Neuronal stem cell (in vitro differentiated cells): ENCODE measurements at regions not wholly inside any gene's neighbourhood (a gene's known extent, or its start where the extent isn't known, plus 50 kb on each side); places are given as distances from the start of the nearest gene placed in this dataset.

Experiments
- DNase-seq: peaks from one replicate; pipeline ENCODE4 v3.0.0-alpha.2; 2013; ENCODE audit warnings: low spot score
- H2AFZ ChIP-seq: one replicate; pipeline ENCODE4 v1.6.1; 2013; ENCODE audit warnings: mild to moderate bottlenecking, low read length, inconsistent platforms
- H2AK5ac ChIP-seq: 2 replicates; pipeline ENCODE4 v1.6.1; 2013; ENCODE audit warnings: low read depth, mild to moderate bottlenecking, inconsistent platforms, low read length, moderate library complexity, mixed read lengths
- H2BK120ac ChIP-seq: 2 replicates; pipeline ENCODE4 v1.6.1; 2013; ENCODE audit warnings: low read depth, mild to moderate bottlenecking, inconsistent platforms, low read length, moderate library complexity, mixed read lengths
- H2BK12ac ChIP-seq: one replicate; pipeline ENCODE4 v1.6.1; 2013; ENCODE audit warnings: low read length, inconsistent platforms
- H2BK15ac ChIP-seq: 2 replicates; pipeline ENCODE4 v1.6.1; 2013; ENCODE audit warnings: mild to moderate bottlenecking, low read length, inconsistent platforms, mixed read lengths
- H2BK5ac ChIP-seq: one replicate; pipeline ENCODE4 v1.6.1; 2013; ENCODE audit warnings: inconsistent platforms, mild to moderate bottlenecking, low read length, moderate library complexity
- H3K14ac ChIP-seq: one replicate; pipeline ENCODE4 v1.6.1; 2013; ENCODE audit warnings: low read length, inconsistent platforms
- H3K18ac ChIP-seq: 2 replicates; pipeline ENCODE4 v1.6.1; 2013; ENCODE audit warnings: low read length, inconsistent platforms
- H3K23ac ChIP-seq: 2 replicates; pipeline ENCODE4 v1.6.1; 2013; ENCODE audit warnings: low read depth, mild to moderate bottlenecking, mixed read lengths, low read length, inconsistent platforms; ENCODE audit not compliant: poor library complexity
- H3K27ac ChIP-seq: replicated peaks from 3 replicates; pipeline ENCODE4 v1.5.1; 2013; ENCODE audit warnings: low read length, inconsistent platforms
- H3K27me3 ChIP-seq, 3 experiments: 2 replicates each; pipeline ENCODE4 v1.6.1; 2013; ENCODE audit warnings: low read length in 3 of 3, mild to moderate bottlenecking in 2 of 3, inconsistent platforms in 1 of 3, low read depth in 1 of 3, mixed read lengths in 1 of 3, moderate library complexity in 1 of 3; ENCODE audit not compliant: control insufficient read depth in 3 of 3, insufficient read depth in 3 of 3
- H3K36me3 ChIP-seq, 2 donors: replicated peaks in 1 of 2; 2 replicates each; pipeline ENCODE4 v1.6.1; 2013; ENCODE audit warnings: low read length in 2 of 2; ENCODE audit not compliant: control insufficient read depth in 2 of 2, insufficient read depth in 2 of 2
- H3K4ac ChIP-seq: 2 replicates; pipeline ENCODE4 v1.6.1; 2013; ENCODE audit warnings: inconsistent platforms, mild to moderate bottlenecking, low read length, moderate library complexity
- H3K4me1 ChIP-seq, 2 donors: 1 replicate in 1 of 2; 2 replicates in 1 of 2; pipeline ENCODE4 v1.6.1; 2013; ENCODE audit warnings: low read length in 2 of 2, low read depth in 1 of 2; ENCODE audit not compliant: control insufficient read depth in 2 of 2, insufficient read depth in 1 of 2
- H3K4me2 ChIP-seq: one replicate; pipeline ENCODE4 v1.6.1; 2013; ENCODE audit warnings: mild to moderate bottlenecking, low read length, inconsistent platforms; ENCODE audit not compliant: insufficient read depth, poor library complexity, severe bottlenecking
- H3K4me3 ChIP-seq, 2 donors: 2 replicates each; pipeline ENCODE4 v1.5.1; 2013; ENCODE audit warnings: low read length in 2 of 2, mild to moderate bottlenecking in 2 of 2, inconsistent platforms in 1 of 2, moderate library complexity in 1 of 2
- H3K79me1 ChIP-seq: one replicate; pipeline ENCODE4 v1.6.1; 2013; ENCODE audit warnings: low read depth, mild to moderate bottlenecking, inconsistent platforms, low read length, moderate library complexity
- H3K9ac ChIP-seq: one replicate; pipeline ENCODE4 v1.6.1; 2013; ENCODE audit warnings: mild to moderate bottlenecking, low read depth, low read length, inconsistent platforms; ENCODE audit not compliant: poor library complexity
- H3K9me3 ChIP-seq, 2 donors: replicated peaks in 1 of 2; 2 replicates each; pipeline versions ENCODE3 to v1.6.1; 2013; ENCODE audit warnings: low read length in 2 of 2, mild to moderate bottlenecking in 2 of 2, inconsistent platforms in 1 of 2, low read depth in 1 of 2, mixed read lengths in 1 of 2, moderate library complexity in 1 of 2; ENCODE audit not compliant: control insufficient read depth in 2 of 2, insufficient read depth in 1 of 2
- H4K8ac ChIP-seq: one replicate; pipeline ENCODE4 v1.6.1; 2013; ENCODE audit warnings: low read depth, mild to moderate bottlenecking, inconsistent platforms, low read length, moderate library complexity
- H4K91ac ChIP-seq: one replicate; pipeline ENCODE4 v1.6.1; 2013; ENCODE audit warnings: low read length, low read depth, mild to moderate bottlenecking, inconsistent platforms; ENCODE audit not compliant: poor library complexity
- WGBS, 2 donors: extraction: QIAGEN DNeasy Blood & Tissue Kit; methylation state at CpG; one replicate each; pipeline ENCODE4 v1.1.7; 2013; ENCODE audit warnings: missing lambda C conversion rate in 2 of 2, mixed read lengths in 1 of 2; ENCODE audit not compliant: insufficient read length in 2 of 2, insufficient replicate concordance in 1 of 2; ENCODE audit errors: extremely low coverage in 2 of 2; 5-methylcytosine and 5-hydroxymethylcytosine counted together

DNA sequence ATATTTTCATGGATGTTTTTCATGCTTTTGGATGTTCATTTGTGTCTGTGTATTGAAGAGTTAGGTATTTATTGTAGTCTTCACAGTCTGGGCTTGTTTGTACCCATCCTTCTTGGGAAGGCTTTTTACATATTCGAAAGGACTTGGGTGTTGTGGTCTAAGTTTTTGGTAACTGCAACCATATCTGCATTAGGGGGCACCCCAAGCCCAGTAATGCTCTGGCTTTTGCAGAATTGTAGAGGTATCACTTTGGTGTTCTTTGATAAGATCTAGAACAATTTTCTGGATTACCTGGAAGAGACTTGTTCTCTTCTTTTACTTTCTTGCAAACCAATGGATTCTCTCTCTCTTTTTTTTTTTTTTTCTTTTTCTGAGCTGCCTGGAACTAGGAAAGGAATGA is 581.3 kb downstream of the DACH1 start:
- H4K91ac ChIP-seq = no peak overlapping the region
- no peak overlapping the region for H2AFZ ChIP-seq
- H3K4me1 ChIP-seq = peaks cover 0 to 2% of the 10 kb centered on the region in 2 donors
- no peaks in the 10 kb centered on the region for H3K27me3 ChIP-seq
- H2BK15ac ChIP-seq = no peak overlapping the region
- H3K14ac ChIP-seq = no peak overlapping the region
- no peaks in the 10 kb centered on the region for H3K9me3 ChIP-seq
- no peak overlapping the region for H3K23ac ChIP-seq
- no CpG with 5 or more reads among the region's 1 CpG for WGBS, 2 donors
- H2BK120ac ChIP-seq = no peak overlapping the region
- no peak overlapping the region for H3K9ac ChIP-seq
- no peak overlapping the region for H3K4ac ChIP-seq
- no peak overlapping the region for H3K27ac ChIP-seq
- no peaks in the 10 kb centered on the region for H3K36me3 ChIP-seq
- H2BK12ac ChIP-seq = no peak overlapping the region
- no peaks in the 10 kb centered on the region for H3K79me1 ChIP-seq
- no peak for DNase-seq
- no peak overlapping the region for H2AK5ac ChIP-seq
- H2BK5ac ChIP-seq = no peak overlapping the region
- H3K18ac ChIP-seq = no peak overlapping the region
- no peak overlapping the region for H3K4me2 ChIP-seq
- no peak overlapping the region for H4K8ac ChIP-seq
- H3K4me3 ChIP-seq = no peak overlapping the region

GRCh38 chr13:71278512-71278911 is 588.5 kb downstream of the DACH1 start:
- no peak overlapping the region for H2BK5ac ChIP-seq
- peak overlapping the region; percentile 37 for H2AFZ ChIP-seq
- H3K4me2 ChIP-seq = no peak overlapping the region
- H3K4ac ChIP-seq = no peak overlapping the region
- no peak overlapping the region for H3K9ac ChIP-seq
- no peaks in the 10 kb centered on the region for H3K4me1 ChIP-seq
- no peak overlapping the region for H2BK120ac ChIP-seq
- H3K36me3 ChIP-seq = no peaks in the 10 kb centered on the region
- H3K9me3 ChIP-seq = no peaks in the 10 kb centered on the region
- DNase-seq = no peak
- no peak overlapping the region for H3K4me3 ChIP-seq
- H3K18ac ChIP-seq = no peak overlapping the region
- H3K27me3 ChIP-seq = no peaks in the 10 kb centered on the region
- H2BK12ac ChIP-seq = no peak overlapping the region
- WGBS, 2 donors = no CpG with 5 or more reads among the region's 2 CpGs
- H2BK15ac ChIP-seq = no peak overlapping the region
- H3K23ac ChIP-seq = no peak overlapping the region
- no peak overlapping the region for H3K27ac ChIP-seq
- H4K8ac ChIP-seq = no peak overlapping the region
- no peaks in the 10 kb centered on the region for H3K79me1 ChIP-seq
- no peak overlapping the region for H4K91ac ChIP-seq
- H2AK5ac ChIP-seq = no peak overlapping the region
- H3K14ac ChIP-seq = no peak overlapping the region

- Histone ChIP-seq H3K18ac (no peak overlapping the region), H3K4me1 (no peaks in the 10 kb centered on the region), H3K9me3 (no peaks in the 10 kb centered on the region), H3K27me3 (no peaks in the 10 kb centered on the region), H4K91ac (no peak overlapping the region), H2BK120ac (no peak overlapping the region), H3K9ac (no peak overlapping the region), H2BK15ac (no peak overlapping the region), H3K27ac (no peak overlapping the region), H3K4ac (no peak overlapping the region), H3K14ac (no peak overlapping the region), H3K79me1 (no peaks in the 10 kb centered on the region), H2BK5ac (no peak overlapping the region), H2BK12ac (no peak overlapping the region), H2AK5ac (no peak overlapping the region), H3K23ac (no peak overlapping the region), H3K4me2 (no peak overlapping the region), H3K36me3 (no peaks in the 10 kb centered on the region), H4K8ac (no peak overlapping the region), H3K4me3 (no peak overlapping the region), H2AFZ (peak overlapping the region; percentile 12)
- no CpG with 5 or more reads among the region's 5 CpGs for WGBS, 2 donors
- no peak for DNase-seq
Observed at GRCh38 chr13:71274923-71275608, 591.9 kb downstream of the DACH1 start.

DNA sequence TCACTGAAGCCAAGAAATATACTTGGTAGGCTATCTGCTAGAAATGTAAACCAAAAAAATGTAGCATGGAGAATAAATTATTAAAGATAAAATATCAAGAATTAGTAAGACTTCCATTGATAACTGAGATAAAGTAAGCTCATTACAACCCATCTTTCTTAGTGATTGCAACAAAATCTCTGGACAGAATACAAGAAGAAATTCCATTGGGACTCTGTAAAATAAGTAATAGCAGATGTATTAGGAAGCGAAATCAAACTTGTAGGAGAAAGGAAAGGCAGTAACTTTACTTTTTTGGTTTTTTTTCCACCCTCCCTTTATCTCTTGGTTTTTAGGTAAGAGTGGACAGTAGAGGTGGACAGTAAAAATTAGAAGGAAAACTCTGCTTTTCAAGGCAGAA is 605.7 kb downstream of the DACH1 start:
- no peak overlapping the region for H3K4ac ChIP-seq
- no peak for DNase-seq
- no peak overlapping the region for H3K14ac ChIP-seq
- H2AFZ ChIP-seq = peak overlapping the region; percentile 18
- no peaks in the 10 kb centered on the region for H3K9me3 ChIP-seq
- no peak overlapping the region for H2BK120ac ChIP-seq
- no peak overlapping the region for H4K91ac ChIP-seq
- no CpG with 5 or more reads among the region's 1 CpG for WGBS, 2 donors
- no peak overlapping the region for H3K9ac ChIP-seq
- no peaks in the 10 kb centered on the region for H3K27me3 ChIP-seq
- H3K18ac ChIP-seq = no peak overlapping the region
- peaks cover 0 to 1% of the 10 kb centered on the region in 2 donors for H3K4me1 ChIP-seq
- no peak overlapping the region for H3K27ac ChIP-seq
- no peak overlapping the region for H2BK5ac ChIP-seq
- no peak overlapping the region for H2AK5ac ChIP-seq
- no peak overlapping the region for H2BK12ac ChIP-seq
- H3K23ac ChIP-seq = no peak overlapping the region
- H3K79me1 ChIP-seq = no peaks in the 10 kb centered on the region
- H3K36me3 ChIP-seq = no peaks in the 10 kb centered on the region
- H2BK15ac ChIP-seq = no peak overlapping the region
- H3K4me2 ChIP-seq = no peak overlapping the region
- H4K8ac ChIP-seq = no peak overlapping the region
- no peak overlapping the region for H3K4me3 ChIP-seq
